ENCODE measurements at regions not wholly inside any gene's neighbourhood (a gene's known extent, or its start where the extent isn't known, plus 50 kb on each side); places are given as distances from the start of the nearest gene placed in this dataset.
"Not testable (repeated sequence)": the region's sequence is repeated elsewhere in the genome, so short reads cannot be mapped to it uniquely, and the experiment has no call there.

DNA sequence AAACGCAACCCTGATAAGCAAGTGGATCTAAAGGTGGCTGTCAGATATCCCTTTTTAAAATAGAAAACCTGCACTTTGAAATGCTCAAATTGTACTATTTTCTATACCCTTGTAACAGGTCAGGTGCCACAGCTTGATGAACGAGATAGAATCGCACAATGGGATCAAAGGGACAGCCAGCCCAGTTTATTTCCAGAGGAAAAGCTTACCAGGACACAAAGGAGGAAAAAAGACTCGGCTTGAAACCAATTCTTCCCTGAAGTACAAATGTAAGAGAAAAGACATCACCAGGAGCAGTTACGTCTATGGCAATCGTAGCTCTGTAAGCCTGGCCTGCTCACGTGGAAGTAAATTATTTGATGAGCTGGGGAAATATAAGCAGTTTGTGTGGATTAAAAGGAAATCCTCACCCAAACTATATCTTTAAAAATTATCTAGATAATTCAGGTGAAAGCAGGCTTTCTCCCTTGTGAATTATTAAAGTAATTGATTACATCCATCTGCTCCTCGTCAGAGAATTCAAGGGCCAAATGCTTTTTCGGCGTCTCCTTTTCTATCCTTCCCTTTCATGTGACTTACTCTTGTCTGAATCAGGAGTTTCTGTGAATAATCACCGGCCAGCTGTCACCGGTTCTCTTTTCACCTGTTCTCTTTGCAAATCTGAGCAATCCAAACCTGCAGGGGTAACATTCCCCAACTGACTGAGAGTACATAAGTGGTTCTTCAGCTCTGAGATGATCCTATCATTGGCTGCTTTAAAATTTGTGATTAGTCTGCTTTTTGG is 339.2 kb upstream of the ONECUT1 start:
- ATAC-seq, result no peak
- Histone ChIP-seq H3K9me3 (no peaks in the 10 kb centered on the region), H3K27ac (no peak overlapping the region), H3K4me1 (no peaks in the 10 kb centered on the region), H3K4me3 (no peak overlapping the region), H3K27me3 (peaks cover 7% of the 10 kb centered on the region), H3K36me3 (no peaks in the 10 kb centered on the region)
- no peak for TF ChIP-seq POLR2AphosphoS5 (IDR thresholded peaks at IDR 0.05)
- no peak for TF ChIP-seq POLR2A (IDR thresholded peaks at IDR 0.05)
- TF ChIP-seq, protein P1, sequence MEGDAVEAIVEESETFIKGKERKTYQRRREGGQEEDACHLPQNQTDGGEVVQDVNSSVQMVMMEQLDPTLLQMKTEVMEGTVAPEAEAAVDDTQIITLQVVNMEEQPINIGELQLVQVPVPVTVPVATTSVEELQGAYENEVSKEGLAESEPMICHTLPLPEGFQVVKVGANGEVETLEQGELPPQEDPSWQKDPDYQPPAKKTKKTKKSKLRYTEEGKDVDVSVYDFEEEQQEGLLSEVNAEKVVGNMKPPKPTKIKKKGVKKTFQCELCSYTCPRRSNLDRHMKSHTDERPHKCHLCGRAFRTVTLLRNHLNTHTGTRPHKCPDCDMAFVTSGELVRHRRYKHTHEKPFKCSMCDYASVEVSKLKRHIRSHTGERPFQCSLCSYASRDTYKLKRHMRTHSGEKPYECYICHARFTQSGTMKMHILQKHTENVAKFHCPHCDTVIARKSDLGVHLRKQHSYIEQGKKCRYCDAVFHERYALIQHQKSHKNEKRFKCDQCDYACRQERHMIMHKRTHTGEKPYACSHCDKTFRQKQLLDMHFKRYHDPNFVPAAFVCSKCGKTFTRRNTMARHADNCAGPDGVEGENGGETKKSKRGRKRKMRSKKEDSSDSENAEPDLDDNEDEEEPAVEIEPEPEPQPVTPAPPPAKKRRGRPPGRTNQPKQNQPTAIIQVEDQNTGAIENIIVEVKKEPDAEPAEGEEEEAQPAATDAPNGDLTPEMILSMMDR (IDR thresholded peaks at IDR 0.05), result no peak
- no peak for TF ChIP-seq EP300 (IDR thresholded peaks at IDR 0.05)
- WGBS, 2 donors (ENCODE audit: low coverage in 1 of 2), result 47 to 50% methylated on average over 10 to 12 of the region's 12 CpGs

DNA sequence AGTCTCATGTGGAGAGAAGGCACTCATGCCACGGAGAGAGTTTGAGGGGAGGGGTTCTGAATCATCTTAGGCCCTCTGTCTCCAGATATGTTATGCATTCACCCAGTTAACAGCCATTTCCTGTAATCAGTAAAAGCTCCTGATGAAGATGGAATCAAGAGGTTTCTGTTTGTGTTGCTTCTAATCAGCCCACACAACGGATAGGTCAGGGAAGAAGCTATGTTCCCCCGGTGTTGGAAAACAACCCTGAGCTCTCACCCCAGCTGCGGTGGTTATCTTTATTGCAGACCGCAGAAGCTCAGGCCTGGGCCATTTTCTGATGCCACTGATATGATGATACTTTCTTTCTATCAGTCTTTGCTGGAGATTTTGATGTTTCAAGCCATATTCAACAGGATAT is 338.5 kb upstream of the ONECUT1 start:
- Histone ChIP-seq H3K4me1 (no peaks in the 10 kb centered on the region), H3K36me3 (no peaks in the 10 kb centered on the region), H3K4me3 (no peak overlapping the region), H3K27ac (no peak overlapping the region), H3K9me3 (no peaks in the 10 kb centered on the region), H3K27me3 (peaks cover 7% of the 10 kb centered on the region)
- TF ChIP-seq EP300 (IDR thresholded peaks at IDR 0.05) (no peak), POLR2AphosphoS5 (IDR thresholded peaks at IDR 0.05) (no peak), POLR2A (IDR thresholded peaks at IDR 0.05) (no peak)
- TF ChIP-seq, protein P1 (IDR thresholded peaks at IDR 0.05), result no peak
- WGBS, 2 donors (ENCODE audit: low coverage in 1 of 2), result 31 to 32% methylated on average over 4 to 5 of the region's 5 CpGs
- no peak for ATAC-seq

DNA sequence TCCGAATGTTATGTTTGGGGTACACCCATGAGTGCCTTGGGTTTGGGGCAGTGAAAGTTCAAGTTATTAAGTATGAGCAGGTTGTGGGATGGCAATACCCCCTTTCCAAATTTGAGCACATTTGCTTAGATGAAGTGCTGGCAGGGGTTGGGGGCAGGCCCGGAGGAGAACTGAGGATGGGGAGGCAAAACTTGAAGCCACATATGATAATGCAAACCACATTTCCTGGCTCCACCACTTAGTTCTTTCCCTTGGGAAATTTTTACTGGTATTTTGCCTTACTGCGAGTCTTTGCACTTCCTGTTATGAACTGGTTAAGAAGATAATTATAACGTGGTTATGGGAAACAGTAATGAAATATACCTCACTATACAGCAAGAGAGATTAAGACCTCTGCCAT is 336.0 kb upstream of the ONECUT1 start:
- H3K27ac ChIP-seq, result no peak overlapping the region
- TF ChIP-seq, protein P1 (IDR thresholded peaks at IDR 0.05), result no peak
- TF ChIP-seq POLR2AphosphoS5 (IDR thresholded peaks at IDR 0.05) (no peak), POLR2A (IDR thresholded peaks at IDR 0.05) (no peak), EP300 (IDR thresholded peaks at IDR 0.05) (no peak)
- no peaks in the 10 kb centered on the region for H3K9me3 ChIP-seq
- H3K4me3 ChIP-seq, result no peak overlapping the region
- 36 to 63% methylated on average over 3 to 4 of the region's 4 CpGs for WGBS, 2 donors (ENCODE audit: low coverage in 1 of 2)
- H3K36me3 ChIP-seq, result no peaks in the 10 kb centered on the region
- no peak for ATAC-seq
- H3K27me3 ChIP-seq, result peaks cover 6% of the 10 kb centered on the region
- H3K4me1 ChIP-seq, result no peaks in the 10 kb centered on the region

DNA sequence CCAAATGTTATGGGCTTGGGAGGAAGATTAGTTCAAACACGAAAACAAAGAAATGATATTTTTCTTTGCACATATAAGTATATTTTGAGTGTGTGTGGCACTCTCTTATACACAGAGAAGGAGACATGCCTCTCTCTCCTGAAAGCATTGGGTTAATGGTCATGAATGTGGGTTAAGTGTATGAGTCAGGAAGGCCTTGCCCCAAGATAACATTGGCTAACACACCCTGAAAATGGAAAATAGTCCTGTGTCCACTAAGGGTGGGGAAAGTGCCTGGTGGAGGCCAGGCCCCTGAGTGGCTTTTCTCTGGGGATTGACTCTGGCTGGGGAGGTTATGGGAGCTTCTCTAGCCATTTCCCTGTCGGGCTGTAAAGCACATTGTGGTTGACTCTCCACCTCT is 332.7 kb upstream of the ONECUT1 start:
- Histone ChIP-seq H3K36me3 (no peaks in the 10 kb centered on the region), H3K4me1 (no peaks in the 10 kb centered on the region), H3K27ac (no peak overlapping the region), H3K27me3 (no peaks in the 10 kb centered on the region), H3K4me3 (no peak overlapping the region), H3K9me3 (no peaks in the 10 kb centered on the region)
- ATAC-seq, result no peak
- TF ChIP-seq, protein P1 (IDR thresholded peaks at IDR 0.05), result no peak
- TF ChIP-seq EP300 (IDR thresholded peaks at IDR 0.05) (no peak), POLR2A (IDR thresholded peaks at IDR 0.05) (no peak), POLR2AphosphoS5 (IDR thresholded peaks at IDR 0.05) (no peak)
- 67 to 82% methylated on average over 1 to 2 of the region's 2 CpGs for WGBS, 2 donors (ENCODE audit: low coverage in 1 of 2)

DNA sequence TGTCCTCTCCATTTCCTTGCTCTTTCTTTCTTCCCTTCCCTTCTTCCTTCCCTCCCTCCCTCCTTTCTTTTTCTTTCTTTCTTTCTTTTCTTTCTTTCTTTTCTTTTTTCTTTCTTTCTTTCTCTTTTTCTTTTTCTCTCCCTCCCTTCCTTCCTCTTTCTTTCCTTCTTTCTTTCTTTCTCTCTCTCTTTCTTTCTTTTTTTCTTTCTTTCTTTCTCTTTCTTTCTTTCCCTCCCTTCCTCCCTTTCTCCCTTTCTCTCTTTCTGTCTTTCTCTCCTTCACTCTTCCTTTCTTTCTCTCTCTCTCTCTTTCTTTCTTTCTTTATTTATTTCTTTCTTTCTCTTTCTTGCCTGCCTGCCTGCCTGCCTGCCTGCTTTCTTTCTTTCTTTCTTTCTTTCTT is 326.8 kb upstream of the ONECUT1 start:
- H3K27ac ChIP-seq, H3K9me3 ChIP-seq, H3K4me1 ChIP-seq, H3K4me3 ChIP-seq, H3K27me3 ChIP-seq, ATAC-seq, H3K36me3 ChIP-seq: not testable (repeated sequence)

Measured in gastroesophageal sphincter (tissue), 4 donors.